ENCODE measurements at regions not wholly inside any gene's neighbourhood (a gene's known extent, or its start where the extent isn't known, plus 50 kb on each side); places are given as distances from the start of the nearest gene placed in this dataset.
"Not testable (repeated sequence)": the region's sequence is repeated elsewhere in the genome, so short reads cannot be mapped to it uniquely, and the experiment has no call there.

GRCh38 chr9:2502760-2503159 is 118.8 kb upstream of the VLDLR start:
- no peak for DNase-seq

DNA sequence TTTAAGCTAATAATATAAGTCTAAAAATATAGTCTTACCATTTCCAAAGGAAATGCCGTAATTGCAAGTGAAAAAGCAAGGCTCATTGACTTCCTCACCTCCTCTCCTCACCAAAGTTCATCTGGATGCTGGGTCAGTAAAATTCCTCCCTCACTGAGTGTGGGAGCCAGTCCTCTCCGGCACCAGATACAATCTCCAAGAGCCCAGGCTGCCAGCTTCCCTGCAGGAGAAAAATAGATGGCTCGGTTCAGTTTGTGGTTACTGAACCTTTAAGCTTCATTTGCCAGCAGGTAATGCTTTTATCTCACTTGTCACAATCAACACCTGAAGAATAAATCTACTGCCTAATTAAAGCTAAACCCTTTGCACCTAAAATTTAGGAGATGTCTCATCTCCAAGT is 115.3 kb upstream of the VLDLR start:
- no peak for DNase-seq

GRCh38 chr9:2523591-2523990 is 98.0 kb upstream of the VLDLR start:
- no peak for DNase-seq

GRCh38 chr9:2524601-2525000 is 97.0 kb upstream of the VLDLR start:
- no peak for DNase-seq

DNA sequence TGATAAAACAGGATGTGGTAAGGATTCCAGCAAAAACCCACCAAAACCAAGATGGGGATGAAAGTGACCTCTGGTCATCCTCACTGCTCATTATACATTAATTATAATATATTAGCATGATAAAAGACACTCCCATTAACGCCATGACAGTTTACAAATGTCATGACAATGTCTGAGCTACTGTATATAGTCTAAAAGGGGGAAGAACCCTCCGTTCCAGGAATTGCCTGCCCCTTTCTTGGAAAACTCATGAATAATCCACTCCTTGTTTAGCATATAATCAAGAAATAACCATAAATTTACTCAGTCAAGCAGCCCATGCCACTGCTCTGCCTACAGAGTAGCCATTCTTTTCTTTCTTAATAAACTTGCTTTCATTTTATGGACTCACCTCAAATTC is 96.4 kb upstream of the VLDLR start:
- no peak for DNase-seq

- no peak for DNase-seq
These were observed 95.3 kb upstream of the VLDLR start for GRCh38 chr9:2526071-2526828.

GRCh38 chr9:2531481-2531880 is 90.1 kb upstream of the VLDLR start:
- no peak for DNase-seq

DNA sequence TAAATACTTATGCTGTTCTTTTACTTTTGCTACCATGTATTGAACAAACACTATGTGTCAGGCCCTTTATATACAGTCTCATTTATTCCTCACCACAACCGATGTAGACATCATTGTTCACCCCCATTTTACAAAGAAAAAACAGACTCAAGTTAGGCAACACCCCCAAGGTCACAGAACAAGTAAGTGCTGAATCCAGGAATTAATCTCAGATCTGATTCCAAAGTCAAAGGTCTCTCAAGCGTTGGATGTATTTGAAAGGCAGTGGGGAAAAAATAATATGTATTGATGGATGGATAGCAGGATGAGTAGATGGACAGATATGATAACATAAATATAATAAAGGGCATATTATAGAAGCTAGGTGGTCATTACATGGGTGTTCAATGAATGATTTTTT is 85.1 kb upstream of the VLDLR start:
- DNase-seq: no peak

GRCh38 chr9:2545881-2546490 is 75.6 kb upstream of the VLDLR start:
- no peak for DNase-seq

- DNase-seq: not testable (repeated sequence)
These were observed 65.5 kb upstream of the VLDLR start for GRCh38 chr9:2555899-2556600.

GRCh38 chr9:2557693-2558092 is 63.9 kb upstream of the VLDLR start:
- no peak for DNase-seq

DNA sequence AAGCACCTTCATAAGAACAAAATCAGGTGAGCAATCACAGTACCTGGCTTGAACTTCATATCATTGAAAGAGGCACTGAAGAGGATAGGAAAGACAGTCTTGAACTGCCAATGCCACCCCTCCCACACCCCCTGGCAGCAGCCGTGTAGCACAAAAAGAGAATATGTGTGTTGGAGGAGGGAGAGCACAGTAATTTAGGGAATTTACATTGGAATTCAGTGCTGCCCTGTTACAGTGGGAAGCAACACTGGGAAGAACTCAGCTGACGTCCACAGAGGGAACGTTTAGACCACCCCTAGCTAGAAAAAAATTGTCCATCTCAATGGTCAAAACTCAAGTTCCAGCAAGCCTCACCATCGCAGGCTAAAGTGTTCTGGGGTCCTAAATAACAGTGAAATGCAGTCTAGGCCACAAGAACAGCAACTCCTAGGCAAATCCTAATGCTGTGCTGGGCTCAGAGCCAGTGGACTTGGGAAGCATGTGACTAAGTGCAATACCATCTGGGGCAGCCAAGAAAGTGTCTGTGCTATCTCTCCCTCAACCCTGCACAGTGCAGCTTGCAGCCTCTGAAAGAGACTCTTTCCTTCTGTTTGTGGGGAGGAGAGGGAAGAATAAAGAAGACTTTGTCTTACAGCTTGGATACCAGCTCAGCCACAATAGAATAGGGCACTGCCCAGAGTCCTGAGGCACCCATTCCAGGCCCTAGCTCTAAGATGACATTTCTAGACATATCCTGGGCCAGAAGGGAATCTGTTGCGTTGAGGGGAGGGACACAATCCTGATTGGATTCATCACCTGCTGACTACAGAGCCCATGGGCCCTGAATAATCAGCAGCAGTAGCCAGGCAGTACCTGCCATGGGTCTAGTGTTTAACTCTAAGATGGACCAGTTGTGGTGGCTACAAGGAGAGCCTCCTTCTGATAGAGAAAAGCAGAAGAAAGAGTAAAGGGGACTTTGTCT is 62.1 kb upstream of the VLDLR start:
- DNase-seq: peak; percentile 85

DNA sequence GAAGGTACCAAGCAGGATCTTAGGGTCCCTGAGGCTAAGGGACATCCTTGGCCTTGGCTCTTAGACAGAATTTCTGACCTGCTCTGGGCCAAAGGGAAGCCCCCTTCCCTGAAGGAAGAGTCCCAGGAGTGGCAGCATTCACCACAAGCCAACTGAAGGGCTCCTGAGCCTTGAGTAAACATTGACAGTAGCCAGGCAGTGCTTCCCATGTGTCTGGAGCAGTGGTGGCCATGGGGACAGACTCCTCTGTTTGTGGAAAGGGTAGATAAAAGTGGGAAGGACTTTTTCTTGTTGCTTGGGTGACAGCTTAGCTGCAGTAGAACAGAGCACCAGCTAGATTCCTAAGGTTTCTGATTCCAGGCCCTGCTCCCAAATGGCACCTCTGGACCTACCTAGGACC is 61.4 kb upstream of the VLDLR start:
- DNase-seq: no peak

GRCh38 chr9:2565676-2566340 is 55.8 kb upstream of the VLDLR start:
- DNase-seq: no peak

- no peak for DNase-seq
These were observed 53.7 kb upstream of the VLDLR start for GRCh38 chr9:2567922-2568321.

DNA sequence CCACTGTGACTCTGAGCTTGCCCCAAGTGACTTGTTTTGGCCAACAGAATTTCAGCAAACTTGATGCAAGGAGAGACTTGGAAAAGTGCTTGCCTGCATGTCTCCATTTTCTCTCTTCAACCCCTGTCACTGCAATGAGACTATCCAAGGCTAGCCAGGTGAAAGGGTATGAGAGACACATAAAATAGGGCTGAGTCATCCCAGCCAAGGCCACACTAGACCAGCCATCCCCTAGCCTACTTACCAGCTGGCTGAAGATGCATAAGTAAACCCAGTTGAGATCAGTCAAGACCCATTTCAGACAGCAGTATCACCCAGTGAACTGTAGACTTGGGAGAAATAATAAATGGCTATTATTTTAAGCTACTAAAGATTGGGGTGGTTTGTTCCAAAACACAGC is 52.9 kb upstream of the VLDLR start:
- DNase-seq: no peak

- peak; percentile 71 for DNase-seq
These were observed 50.7 kb upstream of the VLDLR start for GRCh38 chr9:2570615-2571479.
